ENCODE measurements at regions not wholly inside any gene's neighbourhood (a gene's known extent, or its start where the extent isn't known, plus 50 kb on each side); places are given as distances from the start of the nearest gene placed in this dataset.

- TF ChIP-seq CTCF (IDR thresholded peaks at IDR 0.05; ENCODE audit: low read length) = no peak
- TF ChIP-seq EZH2 (IDR thresholded peaks at IDR 0.05; ENCODE audit: borderline replicate concordance, low read length) = no peak
- Histone ChIP-seq H3K4me2 (ENCODE audit: low read length) (no peak overlapping the region), H2AFZ (ENCODE audit: low read length) (no peak overlapping the region), H3K79me2 (ENCODE audit: insufficient read depth, low read length) (no peaks in the 10 kb centered on the region), H3K27ac (ENCODE audit: low read depth, low read length, poor library complexity, severe bottlenecking) (no peak overlapping the region), H4K20me1 (ENCODE audit: insufficient read depth, low read length) (no peaks in the 10 kb centered on the region), H3K27me3 (ENCODE audit: insufficient read depth, low read length) (no peaks in the 10 kb centered on the region; the same call in 1 of the 2 replicates), H3K4me3 (ENCODE audit: low read depth, low read length, poor library complexity, severe bottlenecking) (no peak overlapping the region), H3F3A (ENCODE audit: insufficient read depth, low read length) (no peaks in the 10 kb centered on the region), H3K9me2 (ENCODE audit: low read depth, low read length) (no peaks in the 10 kb centered on the region), H3K9me3 (ENCODE audit: low read length) (no peaks in the 10 kb centered on the region), H3K4me1 (ENCODE audit: insufficient read depth, low read length, severe bottlenecking) (peaks cover 4% of the 10 kb centered on the region), H3K36me3 (ENCODE audit: insufficient read depth, low read length) (no peaks in the 10 kb centered on the region), H3K9ac (ENCODE audit: low read length) (no peak overlapping the region)
Measured at GRCh38 chr10:113226831-113227445, 276.9 kb downstream of the TCF7L2 start.

- Histone ChIP-seq H3K27ac (ENCODE audit: low read depth, low read length, poor library complexity, severe bottlenecking) (no peak overlapping the region), H3K4me2 (ENCODE audit: low read length) (no peak overlapping the region), H3K4me1 (ENCODE audit: insufficient read depth, low read length, severe bottlenecking) (peaks cover 4% of the 10 kb centered on the region), H3F3A (ENCODE audit: insufficient read depth, low read length) (no peaks in the 10 kb centered on the region), H3K79me2 (ENCODE audit: insufficient read depth, low read length) (no peaks in the 10 kb centered on the region), H3K4me3 (ENCODE audit: low read depth, low read length, poor library complexity, severe bottlenecking) (no peak overlapping the region), H3K36me3 (ENCODE audit: insufficient read depth, low read length) (no peaks in the 10 kb centered on the region), H3K27me3 (ENCODE audit: insufficient read depth, low read length) (no peaks in the 10 kb centered on the region), H4K20me1 (ENCODE audit: insufficient read depth, low read length) (no peaks in the 10 kb centered on the region), H3K9me2 (ENCODE audit: low read depth, low read length) (no peaks in the 10 kb centered on the region), H3K9me3 (ENCODE audit: low read length) (no peaks in the 10 kb centered on the region), H2AFZ (ENCODE audit: low read length) (no peak overlapping the region), H3K9ac (ENCODE audit: low read length) (no peak overlapping the region)
- no peak for TF ChIP-seq EZH2 (IDR thresholded peaks at IDR 0.05; ENCODE audit: borderline replicate concordance, low read length)
- TF ChIP-seq CTCF (IDR thresholded peaks at IDR 0.05; ENCODE audit: low read length) = no peak
Measured at GRCh38 chr10:113228530-113228929, 278.5 kb downstream of the TCF7L2 start.

GRCh38 chr10:113230011-113230610 is 280.1 kb downstream of the TCF7L2 start:
- H3K9me3 ChIP-seq (ENCODE audit: low read length) = no peaks in the 10 kb centered on the region
- TF ChIP-seq CTCF (IDR thresholded peaks at IDR 0.05; ENCODE audit: low read length) (no peak), EZH2 (IDR thresholded peaks at IDR 0.05; ENCODE audit: borderline replicate concordance, low read length) (no peak)

More at GRCh38 chr10:113230011-113230610, 280.1 kb downstream of the TCF7L2 start:
- Histone ChIP-seq H2AFZ (ENCODE audit: low read length) (no peak overlapping the region), H3K9ac (ENCODE audit: low read length) (no peak overlapping the region), H4K20me1 (ENCODE audit: insufficient read depth, low read length) (no peaks in the 10 kb centered on the region), H3K4me1 (ENCODE audit: insufficient read depth, low read length, severe bottlenecking) (peaks cover 4% of the 10 kb centered on the region), H3K27ac (ENCODE audit: low read depth, low read length, poor library complexity, severe bottlenecking) (no peak overlapping the region), H3F3A (ENCODE audit: insufficient read depth, low read length) (no peaks in the 10 kb centered on the region), H3K79me2 (ENCODE audit: insufficient read depth, low read length) (no peaks in the 10 kb centered on the region), H3K4me3 (ENCODE audit: low read depth, low read length, poor library complexity, severe bottlenecking) (no peak overlapping the region), H3K4me2 (ENCODE audit: low read length) (no peak overlapping the region), H3K36me3 (ENCODE audit: insufficient read depth, low read length) (no peaks in the 10 kb centered on the region), H3K9me2 (ENCODE audit: low read depth, low read length) (no peaks in the 10 kb centered on the region), H3K27me3 (ENCODE audit: insufficient read depth, low read length) (no peaks in the 10 kb centered on the region)

Data from OCI-LY1 (cell line).